MG63 (cell line): ENCODE measurements at regions not wholly inside any gene's neighbourhood (a gene's known extent, or its start where the extent isn't known, plus 50 kb on each side); places are given as distances from the start of the nearest gene placed in this dataset.

Source experiments
- DNase-seq: peaks from one replicate; pipeline ENCODE4 v3.0.0-alpha.2; 2020
- H3K27me3 ChIP-seq: fragments of 250-450 bp; sonication (Bioruptor Pico); 2 replicates; pipeline ENCODE4 v1.5.1; 2020; ENCODE audit warnings: mild to moderate bottlenecking, moderate library complexity
- H3K36me3 ChIP-seq: fragments of 250-450 bp; sonication (Bioruptor Pico); 2 replicates; pipeline ENCODE4 v1.5.1; 2020; ENCODE audit warnings: mild to moderate bottlenecking, moderate library complexity
- H3K4me3 ChIP-seq: fragments of 250-450 bp; sonication (Bioruptor Pico); 2 replicates; pipeline ENCODE4 v1.5.1; 2020; ENCODE audit warnings: mild to moderate bottlenecking, moderate library complexity
- H3K9me3 ChIP-seq: fragments of 250-450 bp; sonication (Bioruptor Pico); 2 replicates; pipeline ENCODE4 v1.5.1; 2020; ENCODE audit warnings: mild to moderate bottlenecking, moderate library complexity

DNA sequence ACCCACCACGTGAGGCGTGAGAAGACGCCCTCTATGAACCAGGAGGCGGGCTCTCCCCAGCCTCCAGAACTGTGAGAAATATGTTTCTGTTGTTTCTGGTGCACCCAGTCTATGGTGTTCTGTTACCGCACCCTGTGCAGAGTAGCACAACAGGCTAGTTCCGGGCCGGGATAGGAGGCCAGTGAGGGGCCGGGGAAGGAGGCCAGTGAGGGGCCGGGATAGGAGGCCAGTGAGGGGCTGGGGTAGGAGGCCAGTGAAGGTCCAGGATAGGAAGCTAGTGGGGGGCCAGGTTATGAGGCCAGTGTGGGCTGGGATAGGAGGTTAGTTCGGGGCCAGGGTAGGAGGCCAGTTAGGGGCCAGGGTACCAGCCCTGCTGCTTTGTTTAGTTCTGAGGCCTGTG lies 204.6 kb downstream of the BARX2 start:
- no peak for DNase-seq
- no peak overlapping the region for H3K4me3 ChIP-seq
- no peaks in the 10 kb centered on the region for H3K36me3 ChIP-seq
- H3K9me3 ChIP-seq: no peaks in the 10 kb centered on the region
- no peaks in the 10 kb centered on the region for H3K27me3 ChIP-seq

DNA sequence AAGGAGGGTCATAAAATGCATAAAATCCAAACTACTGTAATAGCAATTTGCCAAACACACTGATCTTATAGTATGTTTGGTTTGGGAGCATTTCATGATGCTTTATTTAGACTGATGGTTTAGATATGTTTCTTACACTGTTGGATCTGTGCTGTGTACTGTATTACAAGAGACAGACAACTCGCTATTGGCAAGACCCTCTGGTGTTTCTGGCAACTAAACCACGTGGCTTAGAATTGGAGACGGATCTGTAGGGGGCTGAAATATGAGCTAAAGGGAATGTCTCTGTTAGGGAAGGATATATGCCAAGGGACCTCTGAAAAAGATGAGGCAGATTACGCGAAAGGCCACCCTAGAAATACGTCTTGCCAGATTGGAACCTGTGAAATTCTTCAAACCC lies 208.7 kb downstream of the BARX2 start:
- H3K4me3 ChIP-seq: no peak overlapping the region
- no peaks in the 10 kb centered on the region for H3K27me3 ChIP-seq
- H3K36me3 ChIP-seq: no peaks in the 10 kb centered on the region
- no peak for DNase-seq
- no peaks in the 10 kb centered on the region for H3K9me3 ChIP-seq

GRCh38 chr11:129589190-129589860 lies 213.7 kb downstream of the BARX2 start:
- Histone ChIP-seq H3K36me3 (no peaks in the 10 kb centered on the region), H3K4me3 (no peak overlapping the region), H3K27me3 (no peaks in the 10 kb centered on the region), H3K9me3 (no peaks in the 10 kb centered on the region)
- no peak for DNase-seq

- DNase-seq: no peak
- Histone ChIP-seq H3K36me3 (no peaks in the 10 kb centered on the region), H3K4me3 (no peak overlapping the region), H3K9me3 (no peaks in the 10 kb centered on the region), H3K27me3 (no peaks in the 10 kb centered on the region)
These were observed 214.5 kb downstream of the BARX2 start for GRCh38 chr11:129590030-129590752.

DNA sequence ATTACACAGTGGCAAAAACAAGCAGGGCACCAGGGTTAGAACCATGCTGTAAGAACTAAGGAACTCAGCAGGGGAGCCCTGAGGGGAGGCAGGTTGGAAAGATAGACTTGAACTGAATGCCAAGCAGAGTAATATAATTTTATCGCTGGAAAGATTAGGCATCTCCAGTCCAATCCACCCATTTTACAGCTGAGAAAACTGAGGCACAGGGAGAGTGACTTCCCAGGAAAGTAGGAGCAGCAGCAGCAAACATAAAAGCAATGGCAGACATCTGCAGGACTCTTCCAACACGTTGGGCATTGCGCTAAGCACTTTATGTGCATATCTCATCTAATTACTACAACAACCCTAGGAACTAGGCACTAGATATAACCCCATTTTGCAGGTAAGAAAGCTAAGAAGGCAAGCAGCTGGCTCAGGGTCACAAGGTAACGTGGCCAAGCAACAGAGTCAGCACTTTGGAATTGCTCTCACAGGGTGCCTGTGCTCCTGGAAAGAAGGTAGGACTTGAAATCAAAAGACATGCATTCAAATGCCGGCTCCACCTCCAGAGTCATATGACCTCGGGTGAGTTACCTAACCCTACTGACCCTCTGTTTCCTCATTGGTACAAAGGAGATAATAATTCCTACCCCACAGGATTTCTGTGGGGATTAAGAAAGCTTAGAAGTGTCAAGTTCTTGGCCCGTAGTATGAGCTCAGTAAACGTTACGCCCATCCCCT lies 215.3 kb downstream of the BARX2 start:
- Histone ChIP-seq H3K4me3 (no peak overlapping the region), H3K36me3 (no peaks in the 10 kb centered on the region), H3K9me3 (no peaks in the 10 kb centered on the region), H3K27me3 (no peaks in the 10 kb centered on the region)
- no peak for DNase-seq

DNA sequence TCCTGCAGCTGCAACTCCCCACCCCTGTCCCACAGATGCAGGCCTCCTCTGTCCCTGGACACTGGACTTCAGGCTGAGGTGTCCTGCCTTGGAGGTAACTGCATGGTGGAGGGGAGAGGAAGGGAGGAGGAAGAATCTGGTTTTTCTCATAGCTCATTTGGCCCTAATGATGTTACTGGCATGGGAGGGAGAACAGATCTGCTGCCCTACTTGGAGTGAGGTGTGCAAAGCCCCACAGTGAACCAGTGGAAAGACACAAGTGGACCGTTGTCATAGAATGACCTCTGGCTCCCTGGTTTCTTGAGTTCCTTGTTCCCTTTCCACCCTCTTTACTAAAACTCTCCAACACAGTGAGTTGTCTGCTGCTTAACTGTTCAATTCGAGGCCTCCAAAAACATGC lies 215.9 kb downstream of the BARX2 start:
- Histone ChIP-seq H3K27me3 (no peaks in the 10 kb centered on the region), H3K36me3 (no peaks in the 10 kb centered on the region), H3K4me3 (no peak overlapping the region), H3K9me3 (no peaks in the 10 kb centered on the region)
- DNase-seq: no peak

- no peak for DNase-seq
- no peaks in the 10 kb centered on the region for H3K27me3 ChIP-seq
- H3K36me3 ChIP-seq: no peaks in the 10 kb centered on the region
- H3K9me3 ChIP-seq: no peaks in the 10 kb centered on the region
- no peak overlapping the region for H3K4me3 ChIP-seq
These were observed 216.5 kb downstream of the BARX2 start for GRCh38 chr11:129592191-129592590.

DNA sequence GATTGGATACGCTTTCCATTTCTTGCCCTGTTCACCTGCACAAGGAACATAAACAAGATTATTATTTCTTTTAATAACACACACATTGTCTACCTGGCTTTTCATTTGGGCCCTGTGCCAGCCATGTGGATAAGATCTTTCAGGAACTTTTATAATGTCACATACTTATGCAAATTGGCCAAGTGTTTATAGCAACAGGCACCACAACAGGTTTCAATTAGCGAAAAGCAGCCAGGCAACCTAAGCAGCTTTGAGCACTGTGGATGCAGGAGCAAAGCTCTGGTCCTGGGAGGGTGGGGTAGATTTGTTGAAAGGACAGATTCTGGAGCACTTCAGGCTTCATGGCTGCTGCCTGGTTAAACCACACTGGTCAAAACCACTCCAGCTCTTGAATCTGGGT lies 217.4 kb downstream of the BARX2 start:
- Histone ChIP-seq H3K4me3 (no peak overlapping the region), H3K27me3 (no peaks in the 10 kb centered on the region), H3K9me3 (no peaks in the 10 kb centered on the region), H3K36me3 (no peaks in the 10 kb centered on the region)
- no peak for DNase-seq

- no peak for DNase-seq
- Histone ChIP-seq H3K4me3 (no peak overlapping the region), H3K27me3 (no peaks in the 10 kb centered on the region), H3K9me3 (no peaks in the 10 kb centered on the region), H3K36me3 (no peaks in the 10 kb centered on the region)
These were observed 219.7 kb downstream of the BARX2 start for GRCh38 chr11:129595038-129595962.

- DNase-seq: no peak
These were observed 219.3 kb upstream of the TMEM45B start for GRCh38 chr11:129596351-129596750.

GRCh38 chr11:129598378-129598777 lies 217.3 kb upstream of the TMEM45B start:
- H3K9me3 ChIP-seq: no peaks in the 10 kb centered on the region
- DNase-seq: no peak
- no peaks in the 10 kb centered on the region for H3K36me3 ChIP-seq
- no peaks in the 10 kb centered on the region for H3K27me3 ChIP-seq
- no peak overlapping the region for H3K4me3 ChIP-seq

More at GRCh38 chr11:129596351-129596750, 219.3 kb upstream of the TMEM45B start:
- no peak overlapping the region for H3K4me3 ChIP-seq
- H3K36me3 ChIP-seq: no peaks in the 10 kb centered on the region
- no peaks in the 10 kb centered on the region for H3K27me3 ChIP-seq
- H3K9me3 ChIP-seq: no peaks in the 10 kb centered on the region

- Histone ChIP-seq H3K9me3 (no peaks in the 10 kb centered on the region), H3K27me3 (no peaks in the 10 kb centered on the region), H3K4me3 (no peak overlapping the region)
These were observed 209.8 kb upstream of the TMEM45B start for GRCh38 chr11:129605815-129606214.

GRCh38 chr11:129608711-129609110 lies 206.9 kb upstream of the TMEM45B start:
- peak; percentile 46 for DNase-seq
- Histone ChIP-seq H3K9me3 (no peaks in the 10 kb centered on the region), H3K4me3 (no peak overlapping the region), H3K36me3 (no peaks in the 10 kb centered on the region), H3K27me3 (no peaks in the 10 kb centered on the region)

More at GRCh38 chr11:129605815-129606214, 209.8 kb upstream of the TMEM45B start:
- H3K36me3 ChIP-seq: no peaks in the 10 kb centered on the region
- DNase-seq: no peak

GRCh38 chr11:129610125-129610524 lies 205.5 kb upstream of the TMEM45B start:
- H3K27me3 ChIP-seq: no peaks in the 10 kb centered on the region
- no peaks in the 10 kb centered on the region for H3K9me3 ChIP-seq

DNA sequence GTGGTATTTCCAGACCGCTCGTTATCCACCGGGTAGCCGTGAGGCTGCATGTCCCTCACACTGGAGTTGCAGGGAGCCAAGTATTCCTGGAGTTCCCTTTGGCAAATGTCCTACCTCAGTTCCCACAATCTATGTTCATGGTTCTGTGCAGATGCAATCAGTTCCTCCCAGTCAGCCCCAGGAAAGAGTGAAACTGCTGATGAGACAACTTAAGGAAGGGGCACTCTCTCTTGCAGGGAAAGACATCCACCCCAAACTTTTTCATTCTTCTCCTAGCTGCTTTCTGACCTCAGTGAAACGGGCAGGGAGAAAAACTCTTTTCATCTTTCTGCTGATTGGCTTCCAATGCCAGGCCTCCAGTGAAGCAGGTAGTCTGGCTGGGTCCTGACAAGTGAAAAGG lies 205.1 kb upstream of the TMEM45B start:
- Histone ChIP-seq H3K9me3 (no peaks in the 10 kb centered on the region), H3K4me3 (no peak overlapping the region), H3K36me3 (no peaks in the 10 kb centered on the region), H3K27me3 (no peaks in the 10 kb centered on the region)
- DNase-seq: no peak

More at GRCh38 chr11:129610125-129610524, 205.5 kb upstream of the TMEM45B start:
- H3K36me3 ChIP-seq: no peaks in the 10 kb centered on the region
- no peak for DNase-seq
- H3K4me3 ChIP-seq: no peak overlapping the region

DNA sequence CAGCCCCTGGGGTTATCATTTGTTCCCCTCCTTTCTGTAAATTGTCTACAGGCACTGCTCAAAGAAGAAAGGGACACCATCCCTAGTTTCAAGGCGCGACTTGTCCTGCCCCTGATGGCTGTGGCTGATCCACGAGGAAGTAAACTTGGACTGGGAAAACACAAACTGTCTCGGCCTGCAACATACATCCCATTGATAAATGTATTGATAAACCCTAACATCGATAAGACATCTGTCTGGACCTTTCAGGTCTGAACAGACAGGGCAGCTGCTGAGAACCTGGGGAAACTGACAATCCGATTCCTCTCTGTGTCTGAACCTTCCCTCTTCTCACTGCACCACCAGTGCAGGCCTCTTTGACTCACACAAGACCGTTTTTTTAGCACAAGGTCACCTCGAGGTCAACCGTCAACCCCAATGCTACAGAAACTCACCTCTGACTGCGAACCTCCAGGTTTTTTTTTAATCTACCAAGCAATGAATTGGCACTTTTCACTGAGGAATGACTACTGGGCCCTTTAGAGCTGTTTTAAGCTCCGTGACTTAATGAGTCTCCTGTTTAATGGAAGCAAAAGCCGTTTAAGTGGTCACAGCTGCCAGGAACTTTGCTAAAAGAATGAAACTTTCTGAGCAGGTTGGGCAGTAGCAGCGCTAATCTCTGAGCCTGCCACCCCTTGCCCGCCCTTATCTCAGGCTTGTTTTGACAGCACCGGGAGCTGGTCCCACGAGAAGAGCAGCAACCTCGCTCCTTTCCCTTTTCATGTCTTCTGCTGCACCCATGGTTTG lies 203.8 kb upstream of the TMEM45B start:
- no peaks in the 10 kb centered on the region for H3K9me3 ChIP-seq
- no peak for DNase-seq

More for the DNA sequence above, 203.8 kb upstream of the TMEM45B start:
- no peaks in the 10 kb centered on the region for H3K36me3 ChIP-seq
- H3K4me3 ChIP-seq: no peak overlapping the region
- no peaks in the 10 kb centered on the region for H3K27me3 ChIP-seq
